WERI-Rb-1 (cell line): ENCODE measurements at regions not wholly inside any gene's neighbourhood (a gene's known extent, or its start where the extent isn't known, plus 50 kb on each side); places are given as distances from the start of the nearest gene placed in this dataset.
A peak's percentile ranks its signal among the peaks of the same experiment; 100 is the strongest.

Experiments used
- DNase-seq: peaks from one replicate; pipeline ENCODE4 v3.0.0-alpha.2; 2020
- H3K27ac ChIP-seq: fragments of 250-450 bp; sonication (Bioruptor Pico); 2 replicates; pipeline ENCODE4 v1.5.1; 2020; ENCODE audit warnings: mild to moderate bottlenecking, moderate library complexity
- H3K27me3 ChIP-seq: fragments of 250-450 bp; sonication (Bioruptor Pico); 2 replicates; pipeline ENCODE4 v1.5.1; 2021; ENCODE audit warnings: mild to moderate bottlenecking, low read depth, moderate library complexity; ENCODE audit not compliant: insufficient read depth, severe bottlenecking
- H3K36me3 ChIP-seq: fragments of 250-450 bp; sonication (Bioruptor Pico); 2 replicates; pipeline ENCODE4 v1.5.1; 2020; ENCODE audit warnings: mild to moderate bottlenecking, moderate library complexity
- H3K4me3 ChIP-seq: 2 replicates; pipeline ENCODE4 v1.5.1; 2011; ENCODE audit warnings: low read depth, mild to moderate bottlenecking, control low read depth, low read length
- H3K9me3 ChIP-seq: fragments of 250-450 bp; sonication (Bioruptor Pico); 2 replicates; pipeline ENCODE4 v1.5.1; 2021; ENCODE audit warnings: mild to moderate bottlenecking, moderate library complexity; ENCODE audit not compliant: severe bottlenecking
- TF ChIP-seq, protein P1 (sequence below): IDR thresholded peaks from 2 replicates; pipeline ENCODE4 v1.5.1; 2011; ENCODE audit warnings: low read depth, mild to moderate bottlenecking, control low read depth, inconsistent platforms, low read length

DNA sequence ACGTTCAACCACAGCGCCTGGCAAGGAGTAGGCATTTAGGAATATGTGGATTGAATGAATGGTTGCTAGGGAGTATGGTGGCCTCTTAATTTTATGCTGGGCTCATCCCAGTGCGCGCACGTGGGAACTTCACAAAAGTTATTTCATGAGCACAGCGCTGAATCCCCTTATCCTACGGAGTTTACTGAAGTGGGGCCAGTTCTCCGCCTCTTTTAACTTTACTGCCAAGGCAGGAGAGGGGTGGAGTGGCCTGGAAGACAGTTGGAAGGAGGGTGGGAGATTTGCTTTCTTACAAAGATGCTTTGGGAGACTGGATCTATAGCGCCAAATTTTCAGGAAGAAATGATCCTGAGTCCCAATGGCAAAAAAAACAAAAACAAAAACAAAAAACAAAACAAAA lies 326.5 kb downstream of the SH3GL2 start:
- Histone ChIP-seq H3K9me3 (no peaks in the 10 kb centered on the region), H3K27ac (no peak overlapping the region), H3K36me3 (no peaks in the 10 kb centered on the region), H3K4me3 (no peak overlapping the region; the same call in 1 of the 2 replicates), H3K27me3 (peaks cover 10% of the 10 kb centered on the region)
- TF ChIP-seq, protein P1, sequence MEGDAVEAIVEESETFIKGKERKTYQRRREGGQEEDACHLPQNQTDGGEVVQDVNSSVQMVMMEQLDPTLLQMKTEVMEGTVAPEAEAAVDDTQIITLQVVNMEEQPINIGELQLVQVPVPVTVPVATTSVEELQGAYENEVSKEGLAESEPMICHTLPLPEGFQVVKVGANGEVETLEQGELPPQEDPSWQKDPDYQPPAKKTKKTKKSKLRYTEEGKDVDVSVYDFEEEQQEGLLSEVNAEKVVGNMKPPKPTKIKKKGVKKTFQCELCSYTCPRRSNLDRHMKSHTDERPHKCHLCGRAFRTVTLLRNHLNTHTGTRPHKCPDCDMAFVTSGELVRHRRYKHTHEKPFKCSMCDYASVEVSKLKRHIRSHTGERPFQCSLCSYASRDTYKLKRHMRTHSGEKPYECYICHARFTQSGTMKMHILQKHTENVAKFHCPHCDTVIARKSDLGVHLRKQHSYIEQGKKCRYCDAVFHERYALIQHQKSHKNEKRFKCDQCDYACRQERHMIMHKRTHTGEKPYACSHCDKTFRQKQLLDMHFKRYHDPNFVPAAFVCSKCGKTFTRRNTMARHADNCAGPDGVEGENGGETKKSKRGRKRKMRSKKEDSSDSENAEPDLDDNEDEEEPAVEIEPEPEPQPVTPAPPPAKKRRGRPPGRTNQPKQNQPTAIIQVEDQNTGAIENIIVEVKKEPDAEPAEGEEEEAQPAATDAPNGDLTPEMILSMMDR = no peak
- no peak for DNase-seq

DNA sequence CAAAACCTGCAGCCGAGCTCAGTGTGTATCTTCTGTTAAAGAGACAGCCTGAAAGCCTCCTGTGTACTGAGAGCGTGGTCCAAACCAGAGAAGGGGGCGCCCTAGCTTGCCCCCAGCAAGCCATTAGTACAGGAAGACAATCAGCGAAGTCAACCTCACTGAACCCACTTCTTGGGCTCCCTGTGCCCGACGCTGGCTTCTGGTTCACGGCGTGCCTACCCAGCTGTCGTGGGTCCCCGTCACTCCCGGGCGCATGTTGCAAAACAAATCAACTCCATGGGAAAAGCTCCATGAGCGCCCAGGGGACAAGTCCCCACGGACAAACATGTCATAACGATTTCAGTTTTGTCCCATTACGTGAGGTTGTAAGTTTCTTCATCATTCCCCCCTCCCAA lies 326.9 kb downstream of the SH3GL2 start:
- H3K4me3 ChIP-seq = peak overlapping the region; percentile 63
- H3K27me3 ChIP-seq = peaks cover 10% of the 10 kb centered on the region
- no peaks in the 10 kb centered on the region for H3K9me3 ChIP-seq
- no peak for DNase-seq
- no peaks in the 10 kb centered on the region for H3K36me3 ChIP-seq
- no peak overlapping the region for H3K27ac ChIP-seq
- TF ChIP-seq, protein P1 = peak; percentile 24; the same call in 1 of the 2 replicates

DNA sequence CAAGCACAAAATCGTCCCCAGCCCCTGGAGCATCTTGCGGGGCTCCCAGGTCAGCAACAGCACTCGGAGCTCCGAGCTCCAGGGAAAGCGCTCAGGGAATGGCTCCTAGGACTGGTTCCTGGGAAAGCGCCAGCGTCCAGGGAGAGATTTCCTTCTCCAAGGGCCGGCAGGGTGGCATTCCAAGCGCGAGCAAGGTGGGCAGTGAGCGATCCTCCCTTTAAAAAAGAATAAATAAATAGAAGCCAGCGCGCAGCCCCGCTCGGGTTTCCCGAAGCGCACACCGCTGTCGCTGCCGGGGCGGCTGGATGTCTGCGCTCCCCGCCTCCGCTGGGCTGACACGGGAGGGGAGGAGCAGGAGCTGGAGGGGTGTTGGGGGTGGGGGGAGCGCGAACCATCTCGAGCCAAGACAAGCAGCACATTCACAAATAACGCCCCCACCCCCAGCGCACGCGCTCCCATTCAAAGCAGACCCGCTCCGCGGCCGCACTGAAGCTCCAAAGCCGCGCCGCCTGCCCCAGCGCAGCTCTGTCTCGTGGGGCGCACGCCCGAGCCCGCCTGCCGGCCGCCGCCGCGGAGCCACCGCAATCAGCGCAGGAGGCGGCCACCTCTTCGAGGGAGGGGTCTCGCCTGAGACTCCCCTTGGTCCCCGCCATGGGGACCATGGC lies 327.4 kb downstream of the SH3GL2 start:
- H3K4me3 ChIP-seq = peak overlapping the region; percentile 63

DNA sequence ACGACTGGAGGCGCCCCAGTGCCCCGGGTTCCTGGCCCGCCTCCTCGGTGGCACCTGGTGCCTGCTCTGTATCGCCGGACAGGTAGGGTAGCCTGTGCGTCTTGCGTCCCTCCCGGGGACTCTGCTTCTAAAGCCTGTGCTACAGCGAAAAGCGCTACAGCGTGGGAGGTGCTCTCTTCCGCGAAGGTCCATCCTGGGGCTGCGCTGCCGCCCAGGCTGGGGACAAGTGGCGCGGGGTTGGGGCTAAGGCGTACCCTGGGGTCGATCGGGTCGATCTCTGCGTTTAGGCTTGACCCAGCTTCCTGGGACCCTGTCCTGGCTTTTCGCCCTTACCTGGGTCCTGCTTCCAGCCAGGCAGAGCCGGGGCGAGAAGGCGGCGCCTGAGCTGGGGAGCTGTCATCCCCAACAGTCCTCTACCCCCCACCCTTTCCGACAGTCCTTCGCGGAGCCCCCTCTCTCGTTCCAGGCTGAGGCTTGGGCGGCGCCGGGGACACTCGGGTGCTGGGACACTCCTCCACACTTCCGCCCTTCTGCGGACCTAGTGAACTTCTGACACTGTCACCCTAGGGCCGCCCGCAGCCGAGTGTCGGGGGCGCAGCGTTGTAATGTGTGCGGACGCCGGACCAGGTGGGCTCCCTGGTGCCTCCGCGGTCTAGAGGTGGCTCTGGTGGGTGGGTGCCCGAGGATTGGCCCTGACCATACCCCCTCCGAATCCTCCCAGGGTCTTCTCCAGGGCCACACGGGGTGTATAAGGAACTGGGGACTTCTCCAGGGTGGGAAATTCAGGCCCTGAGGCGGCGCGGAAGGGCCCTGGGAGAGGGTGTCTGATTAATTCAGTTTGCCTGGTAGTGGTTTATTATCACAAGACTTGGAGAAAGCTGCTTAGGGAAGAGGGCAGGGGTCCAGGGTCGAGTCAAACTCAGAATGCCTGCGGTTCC lies 328.2 kb downstream of the SH3GL2 start:
- H3K36me3 ChIP-seq = no peaks in the 10 kb centered on the region
- TF ChIP-seq, protein P1 = no peak
- peak; percentile 9 for DNase-seq
- peaks cover 10% of the 10 kb centered on the region for H3K27me3 ChIP-seq
- H3K27ac ChIP-seq = no peak overlapping the region
- peak overlapping the region; percentile 63 for H3K4me3 ChIP-seq
- H3K9me3 ChIP-seq = no peaks in the 10 kb centered on the region

More for the DNA sequence above, 327.4 kb downstream of the SH3GL2 start:
- Histone ChIP-seq H3K36me3 (no peaks in the 10 kb centered on the region), H3K27me3 (peaks cover 10% of the 10 kb centered on the region), H3K27ac (no peak overlapping the region), H3K9me3 (no peaks in the 10 kb centered on the region)
- peak; percentile 31 for DNase-seq
- TF ChIP-seq, protein P1 = no peak

DNA sequence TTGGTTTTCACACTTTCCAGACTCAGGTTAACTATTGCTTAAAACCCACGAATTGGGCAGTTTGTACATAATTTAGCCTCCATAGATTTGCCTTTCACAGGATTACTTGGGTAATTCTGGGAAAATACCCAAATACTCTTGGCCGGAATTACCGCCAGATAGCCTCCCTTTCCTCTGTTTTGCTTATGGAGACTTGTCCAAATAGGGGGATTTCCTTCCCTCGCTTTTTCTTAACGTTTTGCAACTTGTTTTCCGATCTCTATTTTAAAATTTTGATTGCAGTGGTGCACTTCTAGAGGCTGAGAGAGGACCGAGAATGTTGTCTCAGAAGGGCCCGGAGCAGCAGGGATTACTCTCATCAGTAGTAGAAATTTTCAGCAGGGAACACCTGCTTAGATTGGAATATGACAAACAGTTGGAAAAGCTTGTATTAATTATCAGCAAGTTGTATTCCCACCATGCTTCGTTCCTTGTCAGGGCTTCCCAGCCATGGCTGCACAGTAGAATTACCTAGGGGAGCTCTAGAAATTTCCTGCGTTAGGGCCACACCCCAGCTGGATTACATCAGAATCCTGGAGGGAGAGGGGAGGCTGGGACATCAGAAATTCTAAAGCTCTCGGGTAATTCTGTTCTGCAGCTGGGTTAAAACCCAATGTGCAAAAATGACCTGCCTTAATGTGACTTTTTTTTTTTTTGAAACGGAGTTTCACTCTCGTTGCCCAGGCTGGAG lies 329.1 kb downstream of the SH3GL2 start:
- no peak for DNase-seq
- Histone ChIP-seq H3K36me3 (no peaks in the 10 kb centered on the region), H3K4me3 (no peak overlapping the region), H3K9me3 (no peaks in the 10 kb centered on the region), H3K27me3 (peaks cover 10% of the 10 kb centered on the region), H3K27ac (no peak overlapping the region)
- TF ChIP-seq, protein P1 = no peak
